ACC112 (cell line): ENCODE measurements at regions not wholly inside any gene's neighbourhood (a gene's known extent, or its start where the extent isn't known, plus 50 kb on each side); places are given as distances from the start of the nearest gene placed in this dataset.

Experiments used
- H2AFZ ChIP-seq: fragments of 200-600 bp; sonication (generic); one replicate; pipeline ENCODE4 v1.6.0; 2017; ENCODE audit warnings: antibody characterized with exemption, low read length; ENCODE audit not compliant: unreplicated experiment
- H3K27ac ChIP-seq: fragments of 200-600 bp; sonication (generic); 2 replicates; pipeline ENCODE4 v1.5.1; 2014; ENCODE audit warnings: low read depth, mild to moderate bottlenecking, antibody characterized with exemption, low read length, moderate library complexity
- H3K27me3 ChIP-seq: fragments of 200-600 bp; sonication (generic); 2 replicates; pipeline ENCODE4 v1.6.1; 2014; ENCODE audit warnings: mild to moderate bottlenecking, antibody characterized with exemption, low read length, moderate library complexity, mixed read lengths; ENCODE audit not compliant: insufficient read depth
- H3K36me3 ChIP-seq: fragments of 200-600 bp; sonication (generic); 2 replicates; pipeline ENCODE4 v1.6.1; 2016; ENCODE audit warnings: mild to moderate bottlenecking, antibody characterized with exemption, low read length, moderate library complexity, mixed read lengths; ENCODE audit not compliant: insufficient read depth
- H3K4me1 ChIP-seq: fragments of 200-600 bp; sonication (generic); one replicate; pipeline ENCODE4 v1.6.1; 2016; ENCODE audit warnings: low read length, mixed read lengths; ENCODE audit not compliant: insufficient read depth, unreplicated experiment, control insufficient read depth
- H3K4me3 ChIP-seq: fragments of 200-600 bp; sonication (generic); 2 replicates; pipeline ENCODE4 v1.5.1; 2014; ENCODE audit warnings: mild to moderate bottlenecking, low read depth, low read length
- H3K79me2 ChIP-seq: fragments of 200-600 bp; sonication (generic); one replicate; pipeline ENCODE4 v1.6.0; 2016; ENCODE audit warnings: low read length; ENCODE audit not compliant: control insufficient read depth, unreplicated experiment, insufficient read depth

DNA sequence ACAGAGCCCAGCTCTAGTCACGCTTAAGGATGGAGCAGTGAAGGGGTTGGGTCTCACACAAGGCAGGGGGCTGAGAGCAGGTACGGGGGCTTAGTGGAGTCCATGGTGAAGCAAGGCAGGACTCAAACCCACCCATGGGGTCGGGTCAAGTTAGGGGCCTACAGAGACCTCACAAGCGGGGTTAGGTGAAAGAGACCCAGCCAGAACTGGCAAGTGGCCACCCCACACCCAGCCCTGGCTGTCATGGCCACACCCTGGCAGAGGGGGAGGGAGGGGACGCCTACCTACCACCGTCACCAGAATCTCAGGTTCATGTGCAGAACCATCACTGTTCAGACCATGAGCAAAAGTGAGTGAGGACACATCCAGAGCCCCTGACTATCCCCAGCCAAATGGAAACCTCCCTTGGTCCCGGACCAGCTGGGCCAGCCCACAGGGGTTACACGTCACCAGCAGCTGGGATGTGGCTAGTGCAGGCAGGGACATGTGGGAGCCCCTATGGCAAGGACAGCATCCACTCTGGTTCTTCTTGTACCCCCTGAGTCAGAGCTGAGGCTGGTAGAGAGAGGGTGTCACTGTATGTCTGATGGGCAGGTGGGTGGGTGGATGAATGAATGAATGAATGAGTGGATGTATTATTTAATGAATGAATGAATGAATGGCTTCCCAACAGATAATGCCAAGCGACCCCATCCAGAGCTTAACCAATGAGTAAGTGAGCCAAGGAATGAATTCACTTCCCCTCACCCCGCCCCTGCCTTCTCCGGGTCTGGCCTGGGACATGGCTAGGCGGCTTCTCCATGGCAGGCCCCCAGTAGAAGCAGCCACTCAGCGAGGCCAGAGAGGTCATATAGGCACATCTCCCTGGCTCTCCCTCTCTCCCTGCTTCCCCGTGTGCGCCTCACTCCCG is 681.6 kb downstream of the TBC1D22A start:
- Histone ChIP-seq H3K27me3 (no peaks in the 10 kb centered on the region), H3K4me1 (no peaks in the 10 kb centered on the region), H3K27ac (no peak overlapping the region)

DNA sequence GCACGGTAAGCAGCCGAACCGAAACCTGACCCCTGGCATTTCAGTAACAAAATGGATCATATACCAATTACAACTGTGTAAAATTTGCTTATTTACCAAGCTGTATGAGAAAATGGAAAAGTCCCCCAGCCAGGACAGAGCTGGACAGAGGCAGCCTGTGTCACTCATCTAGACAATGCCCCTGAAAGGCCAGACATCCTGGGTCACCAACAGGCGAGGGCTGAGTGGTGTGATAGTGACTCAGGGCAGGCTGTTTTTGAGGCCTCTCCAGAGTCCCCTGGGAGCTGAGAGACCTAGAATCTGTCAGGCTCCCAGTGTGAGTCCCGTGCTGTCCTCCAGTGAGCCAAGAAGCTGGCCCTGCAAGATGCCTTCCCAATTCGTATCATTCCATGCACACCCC is 680.4 kb downstream of the TBC1D22A start:
- Histone ChIP-seq H2AFZ (no peak overlapping the region), H3K79me2 (no peaks in the 10 kb centered on the region), H3K27me3 (no peaks in the 10 kb centered on the region), H3K36me3 (no peaks in the 10 kb centered on the region), H3K4me1 (no peaks in the 10 kb centered on the region), H3K4me3 (no peak overlapping the region), H3K27ac (no peak overlapping the region)

More for the DNA sequence above, 681.6 kb downstream of the TBC1D22A start:
- H3K79me2 ChIP-seq, result no peaks in the 10 kb centered on the region
- no peak overlapping the region for H3K4me3 ChIP-seq
- no peaks in the 10 kb centered on the region for H3K36me3 ChIP-seq
- no peak overlapping the region for H2AFZ ChIP-seq

DNA sequence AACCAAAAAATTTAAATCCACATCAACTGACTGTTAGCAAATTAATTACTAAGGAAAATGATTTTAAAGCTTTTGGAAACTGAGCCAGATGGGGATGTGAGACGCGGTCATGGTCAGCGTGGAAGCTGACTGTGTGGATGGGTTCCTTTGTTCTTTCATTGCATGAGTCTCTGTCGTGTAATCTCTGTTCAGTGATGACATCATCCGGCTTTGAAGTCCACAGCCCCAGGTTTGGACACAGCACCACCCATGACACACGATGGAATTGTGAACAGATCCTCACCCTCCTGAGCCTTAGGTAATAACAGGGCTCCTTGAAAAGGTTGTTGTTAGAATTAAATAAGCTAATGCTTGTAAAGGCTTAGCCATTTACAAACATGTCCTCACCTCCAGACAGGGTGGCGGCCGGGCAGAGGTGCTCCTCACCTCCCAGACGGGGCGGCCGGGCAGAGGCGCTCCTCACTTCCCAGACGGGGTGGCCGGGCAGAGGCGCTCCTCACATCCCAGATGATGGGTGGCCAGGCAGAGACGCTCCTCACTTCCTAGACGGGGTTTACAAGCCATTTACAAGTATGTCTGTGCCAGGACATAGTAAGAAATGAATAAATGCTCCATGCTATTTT is 677.3 kb downstream of the TBC1D22A start:
- Histone ChIP-seq H3K27me3 (no peaks in the 10 kb centered on the region), H2AFZ (no peak overlapping the region), H3K4me3 (no peak overlapping the region), H3K27ac (no peak overlapping the region), H3K4me1 (no peaks in the 10 kb centered on the region), H3K36me3 (no peaks in the 10 kb centered on the region), H3K79me2 (no peaks in the 10 kb centered on the region)

DNA sequence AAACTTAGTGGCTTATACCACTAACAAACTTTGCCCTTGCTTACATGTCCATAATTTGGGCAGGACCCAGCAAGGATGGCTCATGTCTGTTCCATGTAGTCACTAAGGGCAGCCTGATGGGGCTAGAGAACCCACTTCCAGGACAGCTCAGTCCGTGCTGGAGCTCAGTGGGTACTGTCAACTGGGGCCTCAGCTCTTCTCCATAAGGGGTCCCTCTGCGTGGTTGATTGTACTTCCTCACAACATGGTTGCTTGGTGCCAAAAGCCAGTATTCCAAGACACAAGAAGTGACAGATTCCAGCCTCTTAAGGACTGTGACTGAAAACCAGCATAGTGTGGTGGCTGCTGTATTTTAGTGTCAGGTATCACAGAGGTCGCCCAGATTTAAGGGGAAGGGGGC is 675.2 kb downstream of the TBC1D22A start:
- Histone ChIP-seq H3K36me3 (no peaks in the 10 kb centered on the region), H3K4me3 (no peak overlapping the region), H3K27ac (no peak overlapping the region), H2AFZ (no peak overlapping the region), H3K27me3 (no peaks in the 10 kb centered on the region), H3K4me1 (no peaks in the 10 kb centered on the region), H3K79me2 (no peaks in the 10 kb centered on the region)

DNA sequence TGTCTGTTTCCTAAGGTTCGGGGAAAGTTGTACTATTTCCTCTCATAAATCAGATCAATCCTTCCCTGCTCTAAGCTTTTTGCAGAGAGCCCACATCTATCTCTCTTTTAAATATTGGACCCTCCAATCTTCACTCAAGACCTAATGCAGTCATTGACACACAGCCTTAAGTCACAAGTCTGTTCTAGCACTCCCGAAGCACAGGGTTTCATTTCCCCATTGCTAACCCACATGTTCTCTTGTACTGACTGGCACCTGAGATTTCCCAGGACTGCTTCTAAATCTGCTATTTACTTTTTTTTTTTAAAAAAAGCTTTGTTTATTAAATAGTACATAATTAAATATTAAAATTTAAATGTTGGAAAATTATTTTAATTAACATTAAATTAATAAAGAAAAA is 674.7 kb downstream of the TBC1D22A start:
- Histone ChIP-seq H3K4me1 (no peaks in the 10 kb centered on the region), H3K27ac (no peak overlapping the region), H3K4me3 (no peak overlapping the region), H3K79me2 (no peaks in the 10 kb centered on the region), H2AFZ (no peak overlapping the region), H3K27me3 (no peaks in the 10 kb centered on the region), H3K36me3 (no peaks in the 10 kb centered on the region)

DNA sequence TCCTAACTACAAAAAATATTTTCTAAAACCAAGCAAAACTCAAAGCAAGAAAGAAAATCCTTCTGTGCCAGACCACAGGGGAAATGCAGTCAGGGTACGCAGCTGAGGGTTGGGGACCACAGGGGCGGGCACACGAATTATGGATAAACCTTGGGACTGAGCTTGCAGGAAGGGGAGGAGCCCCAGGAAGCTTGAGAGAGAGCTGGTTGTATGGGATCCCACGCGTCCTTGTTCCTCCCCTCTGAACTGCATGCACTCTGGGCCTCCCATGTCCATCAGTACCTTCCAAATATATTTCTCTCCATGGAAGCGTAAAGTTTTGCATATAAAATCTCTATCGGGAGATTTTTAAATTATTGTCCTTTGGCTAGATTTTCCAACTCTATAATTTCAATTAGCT is 673.4 kb downstream of the TBC1D22A start:
- no peak overlapping the region for H3K27ac ChIP-seq
- no peak overlapping the region for H3K4me3 ChIP-seq
- H3K36me3 ChIP-seq, result no peaks in the 10 kb centered on the region
- H2AFZ ChIP-seq, result no peak overlapping the region
- H3K79me2 ChIP-seq, result no peaks in the 10 kb centered on the region
- no peaks in the 10 kb centered on the region for H3K27me3 ChIP-seq
- H3K4me1 ChIP-seq, result no peaks in the 10 kb centered on the region

DNA sequence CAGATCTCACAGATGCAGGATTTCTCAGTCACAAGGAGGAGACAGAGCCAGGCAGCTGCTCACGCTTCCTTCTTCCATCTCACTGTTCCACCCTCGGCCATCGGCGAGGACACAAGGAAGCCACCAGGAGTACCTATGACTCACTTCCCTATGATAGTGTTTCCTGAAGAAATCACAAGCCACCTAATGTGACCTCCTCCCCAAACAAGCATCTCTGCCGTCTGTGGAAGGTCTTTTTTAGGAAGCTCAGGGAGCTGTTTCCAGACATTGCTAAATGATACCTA is 672.7 kb downstream of the TBC1D22A start:
- H3K27ac ChIP-seq, result no peak overlapping the region
- H2AFZ ChIP-seq, result no peak overlapping the region
- H3K36me3 ChIP-seq, result no peaks in the 10 kb centered on the region
- no peak overlapping the region for H3K4me3 ChIP-seq
- H3K4me1 ChIP-seq, result no peaks in the 10 kb centered on the region
- H3K79me2 ChIP-seq, result no peaks in the 10 kb centered on the region
- no peaks in the 10 kb centered on the region for H3K27me3 ChIP-seq

DNA sequence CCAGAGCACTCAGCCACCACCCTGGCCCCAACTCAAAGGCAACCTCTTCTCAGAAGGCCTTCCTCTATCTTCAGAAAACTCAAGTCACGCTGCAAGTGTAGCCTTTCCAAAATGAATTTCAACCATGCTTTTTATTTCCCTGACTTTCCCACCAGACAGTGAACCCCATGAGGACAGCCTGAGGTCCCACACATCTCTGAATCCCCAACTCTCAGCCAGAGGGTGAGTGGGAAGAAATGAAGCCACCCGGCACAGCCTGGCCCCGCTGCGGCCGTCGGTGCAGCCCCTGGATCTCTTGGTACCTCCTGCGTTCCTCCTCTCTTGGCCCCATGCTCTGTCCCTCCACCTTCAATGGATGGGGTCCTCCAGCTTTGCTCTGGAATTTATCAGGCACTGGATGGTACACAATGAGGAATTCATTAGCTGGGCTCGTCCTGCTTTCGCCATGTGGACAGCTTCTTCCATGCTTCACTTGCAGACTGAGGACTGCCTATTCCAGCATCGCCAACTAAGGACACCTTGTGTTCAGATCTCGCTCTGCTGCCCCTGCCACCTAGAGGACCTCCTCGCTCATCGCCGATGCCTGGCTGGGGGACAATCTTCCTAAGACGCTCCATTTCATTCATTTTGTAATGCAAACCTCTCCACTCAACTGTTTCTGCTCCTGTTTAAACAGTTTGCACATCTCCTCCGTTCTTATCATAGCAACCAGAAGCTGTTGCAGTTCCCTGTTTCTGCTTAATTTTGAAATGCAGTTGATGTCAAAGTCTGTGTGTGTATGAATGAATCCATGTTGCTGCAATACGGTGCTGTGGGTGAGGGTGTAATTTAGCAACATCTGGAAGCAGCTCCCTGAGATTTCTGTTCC is 672.1 kb downstream of the TBC1D22A start:
- H3K27me3 ChIP-seq, result no peaks in the 10 kb centered on the region
- no peak overlapping the region for H2AFZ ChIP-seq
- H3K4me1 ChIP-seq, result no peaks in the 10 kb centered on the region
- H3K4me3 ChIP-seq, result no peak overlapping the region
- no peaks in the 10 kb centered on the region for H3K79me2 ChIP-seq
- no peak overlapping the region for H3K27ac ChIP-seq
- H3K36me3 ChIP-seq, result no peaks in the 10 kb centered on the region

DNA sequence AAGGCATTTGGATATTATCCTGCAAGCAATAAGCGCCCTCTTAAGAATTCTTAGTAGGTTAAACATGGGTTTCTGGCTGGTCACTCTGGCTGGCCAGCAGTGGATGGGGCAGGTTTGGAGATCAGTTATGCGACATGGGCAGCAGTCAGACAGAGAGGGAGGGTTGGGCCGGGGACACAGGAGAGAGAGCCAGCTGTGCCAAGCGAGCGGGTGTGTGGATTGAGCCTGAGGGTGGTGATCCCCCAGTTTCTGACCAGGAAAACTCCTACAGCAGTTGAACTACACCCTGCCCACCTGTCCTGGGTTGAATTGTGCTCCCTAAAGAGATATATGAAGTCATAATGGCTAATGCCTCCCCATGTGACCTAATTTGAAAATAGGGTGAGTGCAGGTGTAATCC is 671.2 kb downstream of the TBC1D22A start:
- Histone ChIP-seq H3K4me1 (no peaks in the 10 kb centered on the region), H2AFZ (no peak overlapping the region), H3K27me3 (no peaks in the 10 kb centered on the region), H3K36me3 (no peaks in the 10 kb centered on the region), H3K79me2 (no peaks in the 10 kb centered on the region), H3K4me3 (no peak overlapping the region), H3K27ac (no peak overlapping the region)

DNA sequence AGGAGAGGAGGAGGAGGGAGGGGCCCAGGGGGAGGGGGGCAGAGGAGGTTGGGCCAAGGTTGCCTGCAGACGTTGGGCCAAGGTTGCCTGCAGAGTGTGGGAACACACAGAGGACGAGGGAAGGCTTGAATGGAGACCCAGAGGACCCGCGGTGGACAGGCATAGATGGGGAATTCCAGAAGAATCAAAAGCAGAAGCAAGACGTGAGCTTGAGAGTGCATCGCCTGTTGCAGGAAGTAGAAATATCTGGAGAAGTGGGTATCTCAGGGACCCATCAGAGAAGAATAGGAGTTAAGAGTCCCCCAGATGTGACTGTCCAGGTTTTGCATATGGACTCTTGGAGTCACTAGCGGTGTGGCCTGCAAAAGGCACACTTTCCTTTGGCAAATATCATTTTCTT is 670.2 kb downstream of the TBC1D22A start:
- no peaks in the 10 kb centered on the region for H3K27me3 ChIP-seq
- no peaks in the 10 kb centered on the region for H3K79me2 ChIP-seq
- H3K4me1 ChIP-seq, result no peaks in the 10 kb centered on the region
- no peaks in the 10 kb centered on the region for H3K36me3 ChIP-seq
- no peak overlapping the region for H2AFZ ChIP-seq
- H3K27ac ChIP-seq, result no peak overlapping the region
- no peak overlapping the region for H3K4me3 ChIP-seq
